ENCODE measurements at regions not wholly inside any gene's neighbourhood (a gene's known extent, or its start where the extent isn't known, plus 50 kb on each side); places are given as distances from the start of the nearest gene placed in this dataset.

GRCh38 chr7:113424185-113424817 is 305.9 kb upstream of the SMIM30 start:
- Histone ChIP-seq H3K4me1 (ENCODE audit: control insufficient read depth, insufficient read depth, low read length) (no peaks in the 10 kb centered on the region), H3K27me3 (ENCODE audit: control insufficient read depth, insufficient read depth, low read length) (no peaks in the 10 kb centered on the region), H3K4ac (ENCODE audit: low read depth, low read length) (no peak overlapping the region), H3K4me2 (ENCODE audit: low read depth, low read length) (no peak overlapping the region), H2BK5ac (ENCODE audit: low read depth, low read length, poor library complexity, severe bottlenecking) (no peak overlapping the region), H3K18ac (ENCODE audit: low read depth, low read length) (no peak overlapping the region), H2BK15ac (ENCODE audit: low read depth, low read length) (no peak overlapping the region), H2BK120ac (ENCODE audit: low read depth, low read length) (no peak overlapping the region), H2BK20ac (ENCODE audit: low read depth, low read length) (no peak overlapping the region), H3K9me3 (ENCODE audit: control insufficient read depth, insufficient read depth, low read length) (no peaks in the 10 kb centered on the region), H3K27ac (ENCODE audit: insufficient read depth, low read length) (no peak overlapping the region), H3K36me3 (ENCODE audit: control insufficient read depth, insufficient read depth, low read length) (no peaks in the 10 kb centered on the region), H3K4me3 (ENCODE audit: insufficient read depth, low read depth, low read length) (no peak overlapping the region), H4K5ac (ENCODE audit: low read depth, low read length) (no peak overlapping the region), H3K9ac (ENCODE audit: low read depth, low read length) (no peak overlapping the region), H3K56ac (ENCODE audit: extremely low read depth, insufficient read depth, low read length) (no peak overlapping the region), H3K9me1 (ENCODE audit: insufficient read depth, low read length) (no peaks in the 10 kb centered on the region), H4K20me1 (ENCODE audit: insufficient read depth, low read length) (no peaks in the 10 kb centered on the region), H3K79me1 (ENCODE audit: low read depth in 1 of 2, low read length in 2 of 2) (no peaks in the 10 kb centered on the region), H3K14ac (replicated peaks; ENCODE audit: low read depth, low read length) (no peak overlapping the region), H2AK9ac (replicated peaks; ENCODE audit: low read depth, low read length, poor library complexity) (no peak overlapping the region), H2AFZ (replicated peaks; ENCODE audit: low read length, poor library complexity) (no peak overlapping the region), H3K23ac (ENCODE audit: low read depth, low read length) (no peak overlapping the region), H4K8ac (ENCODE audit: low read depth in 2 of 2, low read length in 2 of 2) (no peak overlapping the region), H2AK5ac (ENCODE audit: low read depth, low read length) (no peak overlapping the region), H4K91ac (ENCODE audit: insufficient read depth, low read depth, low read length) (no peak overlapping the region)
- CTCF ChIA-PET = interaction anchor here (1.7 kb wide), 1 partner anchor 265 kb away, joined by 4 read pairs; no protein-coding TSS in a partner anchor
- no peak for ATAC-seq (ENCODE audit: low read depth)
- POLR2A ChIA-PET (ENCODE audit: unreplicated experiment) = no interaction called here
- no CpG with 5 or more reads among the region's 6 CpGs for WGBS, 2 experiments (ENCODE audit: extremely low coverage in 2 of 2, insufficient read length in 1 of 2)
- dilution Hi-C loops (cut with HindIII; ENCODE audit: low sequenced_read_pairs, unreplicated experiment) (no loop called here), in situ Hi-C loops (cut with MboI; ENCODE audit: low sequenced_read_pairs) (loop anchor here (5.0 to 25.0 kb wide), 3 partner anchors 262 to 887 kb away; no protein-coding TSS in a partner anchor), intact Hi-C loops (cut with micrococcal nuclease) (loop anchor here (5.0 to 10.0 kb wide), 2 partner anchors 340 to 527 kb away; partner anchors contain the start of gene GPR85)
- TF ChIP-seq USF2 (IDR thresholded peaks at IDR 0.05; ENCODE audit: low read depth, low read length) (no peak), MXI1 (IDR thresholded peaks at IDR 0.05; ENCODE audit: borderline replicate concordance, low read depth, low read length) (no peak), NFE2L2 (IDR thresholded peaks at IDR 0.05; ENCODE audit: low read depth, low read length) (no peak), RFX5 (IDR thresholded peaks at IDR 0.05; ENCODE audit: low read depth, low read length) (no peak), POLR2A (IDR thresholded peaks at IDR 0.05; ENCODE audit: low read depth, low read length) (no peak), RCOR1 (IDR thresholded peaks at IDR 0.05; ENCODE audit: insufficient replicate concordance, low read length) (no peak), ELK1 (IDR thresholded peaks at IDR 0.05; ENCODE audit: borderline replicate concordance, low read depth, low read length) (no peak), BHLHE40 (IDR thresholded peaks at IDR 0.05; ENCODE audit: low read depth, low read length) (no peak), CHD1 (IDR thresholded peaks at IDR 0.05; ENCODE audit: low read depth, low read length) (no peak), MAZ (IDR thresholded peaks at IDR 0.05; ENCODE audit: borderline replicate concordance, low read depth, low read length) (no peak), FOS (IDR thresholded peaks at IDR 0.05; ENCODE audit: low read depth, low read length) (no peak), MAFK (IDR thresholded peaks at IDR 0.05; ENCODE audit: low read depth, low read length) (no peak)
- no TSS peak for BruUV-seq (replicated peaks)
- DNase-seq = no peak

All from IMR-90 (cell line).